OCI-LY1 (cell line): ENCODE measurements at regions not wholly inside any gene's neighbourhood (a gene's known extent, or its start where the extent isn't known, plus 50 kb on each side); places are given as distances from the start of the nearest gene placed in this dataset.
"Not testable (repeated sequence)": the region's sequence is repeated elsewhere in the genome, so short reads cannot be mapped to it uniquely, and the experiment has no call there.

Source experiments
- CTCF ChIP-seq: fragments of 200-600 bp; sonication (generic), shearing (Covaris generic); IDR thresholded peaks from 2 replicates; pipeline ENCODE4 v1.5.1; 2017; ENCODE audit warnings: mild to moderate bottlenecking, antibody characterized with exemption, low read length, moderate library complexity, mixed read lengths
- EZH2 ChIP-seq: fragments of 200-600 bp; sonication (generic), shearing (Covaris generic); IDR thresholded peaks from 2 replicates; pipeline ENCODE4 v1.8.0; 2017; ENCODE audit warnings: borderline replicate concordance, mixed run types, mild to moderate bottlenecking, antibody characterized with exemption, low read length, moderate library complexity, mixed read lengths

GRCh38 chr1:177406323-177406722, 235.6 kb downstream of the BRINP2 start:
- not testable (repeated sequence) for TF ChIP-seq EZH2, CTCF
